ENCODE measurements at regions not wholly inside any gene's neighbourhood (a gene's known extent, or its start where the extent isn't known, plus 50 kb on each side); places are given as distances from the start of the nearest gene placed in this dataset.

DNA sequence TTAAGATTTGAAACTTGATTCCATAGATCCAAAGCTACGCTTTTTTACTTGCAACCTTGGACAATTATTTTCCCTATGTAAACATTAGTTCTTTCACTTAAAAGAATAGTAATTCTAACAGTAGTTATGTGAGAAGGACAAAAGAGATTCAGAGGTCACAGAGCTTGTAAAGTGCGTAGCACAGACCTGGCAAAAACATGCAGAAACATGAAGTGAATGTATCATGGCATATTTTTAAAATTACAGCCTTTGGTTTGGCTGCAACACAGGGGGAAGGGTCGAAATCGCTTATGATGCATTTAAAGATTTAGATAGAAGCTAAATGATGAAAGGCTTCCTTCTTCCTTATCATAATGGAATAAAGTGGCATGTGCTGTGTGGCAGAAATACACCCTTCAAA lies 1068.8 kb downstream of the ARAP2 start:
- intact Hi-C loops (cut with micrococcal nuclease; ENCODE audit: unreplicated experiment): no loop called here
- in situ Hi-C loops (cut with HindIII; ENCODE audit: low pct_unique_long_range_greater_than_20kb, low sequenced_read_pairs): no loop called here
- ATAC-seq: no peak
- POLR2A ChIA-PET: no interaction called here
- Histone ChIP-seq H3K9me3 (ENCODE audit: control insufficient read depth, insufficient read depth, low read depth, low read length) (no peaks in the 10 kb centered on the region), H3K27ac (ENCODE audit: low read length) (no peak overlapping the region), H3K4me3 (ENCODE audit: low read depth in 2 of 2, low read length in 2 of 2) (no peak overlapping the region), H3K36me3 (ENCODE audit: control insufficient read depth, insufficient read depth, low read length) (no peaks in the 10 kb centered on the region), H3K4me1 (ENCODE audit: control insufficient read depth, insufficient read depth, low read length) (no peaks in the 10 kb centered on the region), H3K27me3 (ENCODE audit: control insufficient read depth, insufficient read depth, low read length) (no peaks in the 10 kb centered on the region)
- DNase-seq (ENCODE audit: low read depth, low spot score): no peak
- TF ChIP-seq SIN3A (IDR thresholded peaks at IDR 0.05; ENCODE audit: borderline replicate concordance, insufficient read depth, low read depth, low read length) (no peak), POLR2AphosphoS5 (IDR thresholded peaks at IDR 0.05; ENCODE audit: low read depth, low read length) (no peak), CTCF (IDR thresholded peaks at IDR 0.05) (no peak), TCF7L2 (IDR thresholded peaks at IDR 0.05; ENCODE audit: low read depth, low read length) (no peak), REST (IDR thresholded peaks at IDR 0.05; ENCODE audit: insufficient read depth in 1 of 2, low read depth in 2 of 2, low read length in 1 of 2) (no peak)
- CTCF ChIA-PET: no interaction called here
- BruUV-seq (replicated peaks): no TSS peak

- TF ChIP-seq CTCF (IDR thresholded peaks at IDR 0.05): no peak
- TF ChIP-seq SIN3A (IDR thresholded peaks at IDR 0.05; ENCODE audit: borderline replicate concordance, insufficient read depth, low read depth, low read length): no peak
- no peak for TF ChIP-seq REST (IDR thresholded peaks at IDR 0.05; ENCODE audit: insufficient read depth in 1 of 2, low read depth in 2 of 2, low read length in 1 of 2)
- TF ChIP-seq TCF7L2 (IDR thresholded peaks at IDR 0.05; ENCODE audit: low read depth, low read length): no peak
- no peak for TF ChIP-seq POLR2AphosphoS5 (IDR thresholded peaks at IDR 0.05; ENCODE audit: low read depth, low read length)
- ChIA-PET POLR2A (no interaction called here), CTCF (no interaction called here)
- Histone ChIP-seq H3K36me3 (ENCODE audit: control insufficient read depth, insufficient read depth, low read length) (no peaks in the 10 kb centered on the region), H3K27ac (ENCODE audit: low read length) (no peak overlapping the region), H3K4me3 (ENCODE audit: low read depth in 2 of 2, low read length in 2 of 2) (no peak overlapping the region), H3K9me3 (ENCODE audit: control insufficient read depth, insufficient read depth, low read depth, low read length) (no peaks in the 10 kb centered on the region), H3K27me3 (ENCODE audit: control insufficient read depth, insufficient read depth, low read length) (no peaks in the 10 kb centered on the region), H3K4me1 (ENCODE audit: control insufficient read depth, insufficient read depth, low read length) (no peaks in the 10 kb centered on the region)
- DNase-seq (ENCODE audit: low read depth, low spot score) (no peak), ATAC-seq (no peak)
- in situ Hi-C loops (cut with HindIII; ENCODE audit: low pct_unique_long_range_greater_than_20kb, low sequenced_read_pairs): no loop called here
- BruUV-seq (replicated peaks): no TSS peak
- intact Hi-C loops (cut with micrococcal nuclease; ENCODE audit: unreplicated experiment): no loop called here
Measured at GRCh38 chr4:35175894-35176293, 1068.4 kb downstream of the ARAP2 start.

Measured in Panc1 (cell line).